ENCODE measurements at regions not wholly inside any gene's neighbourhood (a gene's known extent, or its start where the extent isn't known, plus 50 kb on each side); places are given as distances from the start of the nearest gene placed in this dataset.

GRCh38 chr9:103152473-103152872, 157.3 kb downstream of the CYLC2 start:
- H3K27ac ChIP-seq (replicated peaks; ENCODE audit: low read length), result no peak overlapping the region
- DNase-seq (ENCODE audit: low spot score), result no peak
- no peaks in the 10 kb centered on the region for H3K27me3 ChIP-seq (ENCODE audit: control insufficient read depth in 3 of 3, insufficient read depth in 3 of 3, low read depth in 1 of 3, low read length in 3 of 3)
- H3K4me2 ChIP-seq (ENCODE audit: insufficient read depth, low read length, poor library complexity, severe bottlenecking), result no peak overlapping the region
- no peak overlapping the region for H3K23ac ChIP-seq (ENCODE audit: low read depth, low read length, poor library complexity)
- no peak overlapping the region for H3K4ac ChIP-seq (ENCODE audit: low read length)
- H3K79me1 ChIP-seq (ENCODE audit: low read depth, low read length), result no peaks in the 10 kb centered on the region
- H2BK5ac ChIP-seq (ENCODE audit: low read length), result no peak overlapping the region
- no peak overlapping the region for H2BK120ac ChIP-seq (ENCODE audit: low read depth, low read length)
- WGBS, 2 donors (ENCODE audit: extremely low coverage in 2 of 2, insufficient read length in 2 of 2, insufficient replicate concordance in 1 of 2), result no CpG with 5 or more reads among the region's 2 CpGs
- no peak overlapping the region for H2AFZ ChIP-seq (ENCODE audit: low read length)
- H2BK15ac ChIP-seq (ENCODE audit: low read length), result no peak overlapping the region
- H3K9me3 ChIP-seq (replicated peaks in 1 of 2; ENCODE audit: control insufficient read depth in 2 of 2, insufficient read depth in 1 of 2, low read depth in 1 of 2, low read length in 2 of 2), result no peaks in the 10 kb centered on the region
- H3K18ac ChIP-seq (ENCODE audit: low read length), result no peak overlapping the region
- H3K4me3 ChIP-seq (ENCODE audit: low read length in 2 of 2), result no peak overlapping the region
- H2AK5ac ChIP-seq (ENCODE audit: low read depth, low read length), result no peak overlapping the region
- no peak overlapping the region for H2BK12ac ChIP-seq (ENCODE audit: low read length)
- no peak overlapping the region for H3K14ac ChIP-seq (ENCODE audit: low read length)
- H4K91ac ChIP-seq (ENCODE audit: low read depth, low read length, poor library complexity), result no peak overlapping the region
- H4K8ac ChIP-seq (ENCODE audit: low read depth, low read length), result no peak overlapping the region
- no peaks in the 10 kb centered on the region for H3K36me3 ChIP-seq (replicated peaks in 1 of 2; ENCODE audit: control insufficient read depth in 2 of 2, insufficient read depth in 2 of 2, low read length in 2 of 2)
- H3K9ac ChIP-seq (ENCODE audit: low read depth, low read length, poor library complexity), result no peak overlapping the region
- no peaks in the 10 kb centered on the region for H3K4me1 ChIP-seq (ENCODE audit: control insufficient read depth in 2 of 2, insufficient read depth in 1 of 2, low read depth in 1 of 2, low read length in 2 of 2)

- H3K27me3 ChIP-seq (ENCODE audit: control insufficient read depth in 3 of 3, insufficient read depth in 3 of 3, low read depth in 1 of 3, low read length in 3 of 3), result no peaks in the 10 kb centered on the region
- no peak overlapping the region for H3K27ac ChIP-seq (replicated peaks; ENCODE audit: low read length)
- no peak overlapping the region for H3K23ac ChIP-seq (ENCODE audit: low read depth, low read length, poor library complexity)
- H3K4ac ChIP-seq (ENCODE audit: low read length), result no peak overlapping the region
- H2AFZ ChIP-seq (ENCODE audit: low read length), result no peak overlapping the region
- DNase-seq (ENCODE audit: low spot score), result no peak
- H2BK120ac ChIP-seq (ENCODE audit: low read depth, low read length), result no peak overlapping the region
- H3K14ac ChIP-seq (ENCODE audit: low read length), result no peak overlapping the region
- H3K79me1 ChIP-seq (ENCODE audit: low read depth, low read length), result no peaks in the 10 kb centered on the region
- H4K91ac ChIP-seq (ENCODE audit: low read depth, low read length, poor library complexity), result no peak overlapping the region
- no peak overlapping the region for H3K4me3 ChIP-seq (ENCODE audit: low read length in 2 of 2)
- H3K9me3 ChIP-seq (replicated peaks in 1 of 2; ENCODE audit: control insufficient read depth in 2 of 2, insufficient read depth in 1 of 2, low read depth in 1 of 2, low read length in 2 of 2), result no peaks in the 10 kb centered on the region
- H2AK5ac ChIP-seq (ENCODE audit: low read depth, low read length), result no peak overlapping the region
- H3K4me2 ChIP-seq (ENCODE audit: insufficient read depth, low read length, poor library complexity, severe bottlenecking), result no peak overlapping the region
- no peak overlapping the region for H3K18ac ChIP-seq (ENCODE audit: low read length)
- H3K4me1 ChIP-seq (ENCODE audit: control insufficient read depth in 2 of 2, insufficient read depth in 1 of 2, low read depth in 1 of 2, low read length in 2 of 2), result no peaks in the 10 kb centered on the region
- H2BK5ac ChIP-seq (ENCODE audit: low read length), result no peak overlapping the region
- H2BK15ac ChIP-seq (ENCODE audit: low read length), result no peak overlapping the region
- no peak overlapping the region for H4K8ac ChIP-seq (ENCODE audit: low read depth, low read length)
- H3K36me3 ChIP-seq (replicated peaks in 1 of 2; ENCODE audit: control insufficient read depth in 2 of 2, insufficient read depth in 2 of 2, low read length in 2 of 2), result no peaks in the 10 kb centered on the region
- no CpG with 5 or more reads among the region's 4 CpGs for WGBS, 2 donors (ENCODE audit: extremely low coverage in 2 of 2, insufficient read length in 2 of 2, insufficient replicate concordance in 1 of 2)
- no peak overlapping the region for H2BK12ac ChIP-seq (ENCODE audit: low read length)
- no peak overlapping the region for H3K9ac ChIP-seq (ENCODE audit: low read depth, low read length, poor library complexity)
Observed at GRCh38 chr9:103167530-103167929, 172.4 kb downstream of the CYLC2 start.

DNA sequence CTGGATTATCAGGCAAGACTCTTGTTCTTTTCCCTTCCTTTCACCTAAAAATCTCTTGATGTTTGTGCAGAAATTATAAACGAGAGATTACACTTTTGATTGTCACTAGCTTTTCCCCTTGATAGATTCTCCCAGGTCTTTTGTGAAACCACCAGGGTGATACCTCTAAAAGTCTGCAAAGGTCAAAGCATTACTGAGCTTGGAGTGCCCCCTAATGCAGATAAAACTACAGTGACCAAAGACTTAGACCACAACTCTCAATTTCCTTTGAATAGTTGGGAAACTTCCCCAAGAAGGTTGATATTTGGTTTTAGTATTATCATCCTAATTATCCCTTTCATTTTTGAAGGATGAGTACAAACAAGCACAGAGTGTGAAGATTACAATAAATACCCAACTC, 173.1 kb downstream of the CYLC2 start:
- Histone ChIP-seq H3K36me3 (replicated peaks in 1 of 2; ENCODE audit: control insufficient read depth in 2 of 2, insufficient read depth in 2 of 2, low read length in 2 of 2) (no peaks in the 10 kb centered on the region), H3K4me1 (ENCODE audit: control insufficient read depth in 2 of 2, insufficient read depth in 1 of 2, low read depth in 1 of 2, low read length in 2 of 2) (no peaks in the 10 kb centered on the region), H3K4ac (ENCODE audit: low read length) (no peak overlapping the region), H2BK15ac (ENCODE audit: low read length) (no peak overlapping the region), H3K79me1 (ENCODE audit: low read depth, low read length) (no peaks in the 10 kb centered on the region), H2BK120ac (ENCODE audit: low read depth, low read length) (no peak overlapping the region), H3K9me3 (replicated peaks in 1 of 2; ENCODE audit: control insufficient read depth in 2 of 2, insufficient read depth in 1 of 2, low read depth in 1 of 2, low read length in 2 of 2) (no peaks in the 10 kb centered on the region), H2AFZ (ENCODE audit: low read length) (no peak overlapping the region), H2BK5ac (ENCODE audit: low read length) (no peak overlapping the region), H3K18ac (ENCODE audit: low read length) (no peak overlapping the region), H3K14ac (ENCODE audit: low read length) (no peak overlapping the region), H3K4me3 (ENCODE audit: low read length in 2 of 2) (no peak overlapping the region), H3K4me2 (ENCODE audit: insufficient read depth, low read length, poor library complexity, severe bottlenecking) (no peak overlapping the region), H3K27me3 (ENCODE audit: control insufficient read depth in 3 of 3, insufficient read depth in 3 of 3, low read depth in 1 of 3, low read length in 3 of 3) (no peaks in the 10 kb centered on the region), H2BK12ac (ENCODE audit: low read length) (no peak overlapping the region), H2AK5ac (ENCODE audit: low read depth, low read length) (no peak overlapping the region), H3K27ac (replicated peaks; ENCODE audit: low read length) (no peak overlapping the region), H3K9ac (ENCODE audit: low read depth, low read length, poor library complexity) (no peak overlapping the region), H4K8ac (ENCODE audit: low read depth, low read length) (no peak overlapping the region), H4K91ac (ENCODE audit: low read depth, low read length, poor library complexity) (no peak overlapping the region), H3K23ac (ENCODE audit: low read depth, low read length, poor library complexity) (no peak overlapping the region)
- WGBS, 2 donors (ENCODE audit: extremely low coverage in 2 of 2, insufficient read length in 2 of 2, insufficient replicate concordance in 1 of 2), result no CpG with 5 or more reads among the region's 1 CpG
- DNase-seq (ENCODE audit: low spot score), result no peak

DNA sequence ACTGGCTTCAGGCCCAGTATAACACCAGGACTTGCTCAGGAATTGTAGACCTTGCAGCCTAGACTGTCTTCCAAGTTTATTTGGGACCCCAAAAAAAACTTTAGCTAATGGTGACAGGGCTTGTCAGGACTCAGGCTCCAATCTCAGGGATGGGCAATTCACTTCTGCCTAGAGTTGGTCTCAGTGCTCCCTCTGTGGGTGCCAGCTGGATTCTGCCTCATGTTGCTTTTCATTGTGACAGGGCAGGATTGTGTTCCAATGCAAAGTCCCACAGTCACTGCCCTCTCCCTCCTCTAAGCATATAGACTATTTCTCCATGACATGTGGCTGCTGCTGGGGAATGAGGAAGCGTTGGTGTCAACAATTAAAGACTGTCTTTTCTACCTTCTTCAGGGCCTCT, 174.7 kb downstream of the CYLC2 start:
- H3K4ac ChIP-seq (ENCODE audit: low read length), result no peak overlapping the region
- no peak overlapping the region for H3K23ac ChIP-seq (ENCODE audit: low read depth, low read length, poor library complexity)
- no peak overlapping the region for H2BK12ac ChIP-seq (ENCODE audit: low read length)
- DNase-seq (ENCODE audit: low spot score), result no peak
- H3K79me1 ChIP-seq (ENCODE audit: low read depth, low read length), result no peaks in the 10 kb centered on the region
- no peaks in the 10 kb centered on the region for H3K27me3 ChIP-seq (ENCODE audit: control insufficient read depth in 3 of 3, insufficient read depth in 3 of 3, low read depth in 1 of 3, low read length in 3 of 3)
- H3K9ac ChIP-seq (ENCODE audit: low read depth, low read length, poor library complexity), result no peak overlapping the region
- H2BK15ac ChIP-seq (ENCODE audit: low read length), result no peak overlapping the region
- H3K4me1 ChIP-seq (ENCODE audit: control insufficient read depth in 2 of 2, insufficient read depth in 1 of 2, low read depth in 1 of 2, low read length in 2 of 2), result no peaks in the 10 kb centered on the region
- no peak overlapping the region for H3K4me2 ChIP-seq (ENCODE audit: insufficient read depth, low read length, poor library complexity, severe bottlenecking)
- H3K14ac ChIP-seq (ENCODE audit: low read length), result no peak overlapping the region
- H4K91ac ChIP-seq (ENCODE audit: low read depth, low read length, poor library complexity), result no peak overlapping the region
- no peak overlapping the region for H3K27ac ChIP-seq (replicated peaks; ENCODE audit: low read length)
- H2BK5ac ChIP-seq (ENCODE audit: low read length), result no peak overlapping the region
- no peaks in the 10 kb centered on the region for H3K9me3 ChIP-seq (replicated peaks in 1 of 2; ENCODE audit: control insufficient read depth in 2 of 2, insufficient read depth in 1 of 2, low read depth in 1 of 2, low read length in 2 of 2)
- H2BK120ac ChIP-seq (ENCODE audit: low read depth, low read length), result no peak overlapping the region
- H3K36me3 ChIP-seq (replicated peaks in 1 of 2; ENCODE audit: control insufficient read depth in 2 of 2, insufficient read depth in 2 of 2, low read length in 2 of 2), result no peaks in the 10 kb centered on the region
- no peak overlapping the region for H4K8ac ChIP-seq (ENCODE audit: low read depth, low read length)
- H2AK5ac ChIP-seq (ENCODE audit: low read depth, low read length), result no peak overlapping the region
- no CpG with 5 or more reads among the region's 1 CpG for WGBS, 2 donors (ENCODE audit: extremely low coverage in 2 of 2, insufficient read length in 2 of 2, insufficient replicate concordance in 1 of 2)
- H2AFZ ChIP-seq (ENCODE audit: low read length), result no peak overlapping the region
- H3K18ac ChIP-seq (ENCODE audit: low read length), result no peak overlapping the region
- no peak overlapping the region for H3K4me3 ChIP-seq (ENCODE audit: low read length in 2 of 2)
